NCI-H82 (cell line): ENCODE measurements at regions not wholly inside any gene's neighbourhood (a gene's known extent, or its start where the extent isn't known, plus 50 kb on each side); places are given as distances from the start of the nearest gene placed in this dataset.

Experiments used
- DNase-seq: peaks from one replicate; lab custom pipeline; 2025; lab: John Stamatoyannopoulos, UW

- DNase-seq = no peak
Measured at GRCh38 chr2:82508702-82509101, 1950.4 kb downstream of the SUCLG1 start.

- no peak for DNase-seq
Measured at GRCh38 chr2:82507657-82508056, 1951.4 kb downstream of the SUCLG1 start.

- no peak for DNase-seq
Measured at GRCh38 chr2:82501217-82501616, 1957.9 kb downstream of the SUCLG1 start.

- DNase-seq = no peak
Measured at GRCh38 chr2:82498777-82499443, 1960.2 kb downstream of the SUCLG1 start.

GRCh38 chr2:82494739-82495138 lies 1964.3 kb downstream of the SUCLG1 start:
- no peak for DNase-seq

GRCh38 chr2:82491591-82491990 lies 1967.5 kb downstream of the SUCLG1 start:
- no peak for DNase-seq

GRCh38 chr2:82487354-82487753 lies 1971.7 kb downstream of the SUCLG1 start:
- DNase-seq = no peak

GRCh38 chr2:82485701-82486100 lies 1973.4 kb downstream of the SUCLG1 start:
- no peak for DNase-seq

GRCh38 chr2:82481207-82481606 lies 1977.9 kb downstream of the SUCLG1 start:
- no peak for DNase-seq

- no peak for DNase-seq
Measured at GRCh38 chr2:82478641-82479040, 1980.4 kb downstream of the SUCLG1 start.

GRCh38 chr2:82476094-82476493 lies 1983.0 kb downstream of the SUCLG1 start:
- DNase-seq = no peak

GRCh38 chr2:82428251-82428650 lies 2030.8 kb downstream of the SUCLG1 start:
- DNase-seq = no peak

GRCh38 chr2:82412021-82412420 lies 2047.1 kb downstream of the SUCLG1 start:
- no peak for DNase-seq

- no peak for DNase-seq
Measured at GRCh38 chr2:82411071-82411470, 2048.0 kb downstream of the SUCLG1 start.

GRCh38 chr2:82395531-82395930 lies 2063.5 kb downstream of the SUCLG1 start:
- no peak for DNase-seq

GRCh38 chr2:82391386-82391785 lies 2067.7 kb downstream of the SUCLG1 start:
- DNase-seq = no peak

GRCh38 chr2:82355622-82356021 lies 2051.1 kb upstream of the LRRTM1 start:
- DNase-seq = no peak

- DNase-seq = no peak
Measured at GRCh38 chr2:82345910-82346309, 2041.4 kb upstream of the LRRTM1 start.

GRCh38 chr2:82344670-82345069 lies 2040.1 kb upstream of the LRRTM1 start:
- DNase-seq = peak; percentile 12

GRCh38 chr2:82342356-82342755 lies 2037.8 kb upstream of the LRRTM1 start:
- no peak for DNase-seq

- peak; percentile 9 for DNase-seq
Measured at GRCh38 chr2:82340578-82341053, 2036.1 kb upstream of the LRRTM1 start.

GRCh38 chr2:82339805-82340204 lies 2035.3 kb upstream of the LRRTM1 start:
- DNase-seq = no peak

GRCh38 chr2:82333697-82334096 lies 2029.1 kb upstream of the LRRTM1 start:
- DNase-seq = no peak

- peak; percentile 65 for DNase-seq
Measured at GRCh38 chr2:82330155-82330554, 2025.6 kb upstream of the LRRTM1 start.
